ENCODE measurements at regions not wholly inside any gene's neighbourhood (a gene's known extent, or its start where the extent isn't known, plus 50 kb on each side); places are given as distances from the start of the nearest gene placed in this dataset.
"Not testable (repeated sequence)": the region's sequence is repeated elsewhere in the genome, so short reads cannot be mapped to it uniquely, and the experiment has no call there.

DNA sequence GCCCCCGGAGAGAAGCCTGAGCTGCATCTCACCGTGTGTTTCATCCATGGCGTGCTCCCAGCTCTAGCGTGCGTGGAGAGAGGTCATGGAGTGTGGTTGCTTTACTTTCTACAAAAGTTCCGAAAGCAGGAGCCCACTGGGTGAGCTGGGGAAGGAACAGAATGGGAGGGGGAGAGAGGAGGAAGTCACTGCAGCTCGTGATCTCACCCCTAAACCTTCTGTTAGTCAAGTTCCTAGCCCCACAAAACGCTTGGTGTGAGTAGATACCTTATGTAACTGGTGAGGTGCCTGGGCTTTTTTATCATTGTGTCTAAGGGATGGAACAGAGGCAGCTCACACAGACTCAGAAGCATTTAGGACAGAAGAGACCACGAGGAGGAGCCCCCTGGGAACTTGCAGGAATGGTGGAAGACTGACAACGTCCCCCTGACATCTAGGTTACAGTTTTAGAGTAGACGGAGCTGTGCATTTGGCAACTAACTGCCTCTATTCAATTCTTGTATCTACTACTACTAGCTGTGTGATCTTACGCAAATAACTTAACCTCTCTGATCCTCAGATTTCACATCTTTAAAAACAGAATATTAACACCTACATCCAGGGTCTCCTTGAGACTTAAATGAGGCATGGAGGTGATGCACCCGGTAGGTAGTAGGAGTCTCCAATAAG, 123.3 kb downstream of the ARL4C start:
- no peak for DNase-seq

DNA sequence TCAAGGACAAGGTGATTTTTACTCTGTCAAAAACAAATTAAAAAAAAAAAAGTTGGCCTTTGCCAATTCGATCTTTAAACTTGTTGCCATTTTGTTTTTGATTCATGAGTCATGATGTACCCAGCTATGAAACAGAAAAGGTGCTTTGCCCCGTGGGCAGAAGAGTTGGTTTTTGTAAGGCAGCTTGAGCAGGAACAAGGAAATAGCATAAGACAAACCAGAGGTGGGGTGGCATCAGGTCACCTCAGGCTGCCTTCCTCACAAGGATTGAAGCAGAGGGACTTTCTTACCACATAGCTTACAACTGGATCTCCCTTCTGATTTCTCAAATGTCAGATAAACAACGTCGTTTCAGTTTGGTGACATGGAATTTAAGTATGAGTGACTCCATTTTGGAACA, 123.8 kb downstream of the ARL4C start:
- DNase-seq, result no peak

DNA sequence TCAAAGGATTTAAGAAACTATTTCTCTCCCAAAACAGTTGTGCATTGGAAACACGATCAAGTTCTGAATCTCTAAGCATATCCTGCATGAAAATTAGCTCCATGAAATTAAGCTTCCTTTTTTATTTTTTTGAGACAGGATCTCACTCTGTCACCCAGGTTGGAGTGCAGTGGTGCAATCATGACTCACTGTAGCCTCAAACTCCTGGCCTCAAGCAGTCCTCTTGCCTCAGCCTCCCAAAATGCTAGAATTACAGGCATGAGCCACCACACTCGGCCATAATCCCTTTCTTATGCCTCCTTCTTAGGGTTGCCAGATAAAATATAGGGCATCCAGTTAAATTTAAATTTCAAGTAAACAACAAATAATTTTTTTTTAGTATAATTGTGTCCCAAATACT, 124.4 kb downstream of the ARL4C start:
- DNase-seq, result no peak

DNA sequence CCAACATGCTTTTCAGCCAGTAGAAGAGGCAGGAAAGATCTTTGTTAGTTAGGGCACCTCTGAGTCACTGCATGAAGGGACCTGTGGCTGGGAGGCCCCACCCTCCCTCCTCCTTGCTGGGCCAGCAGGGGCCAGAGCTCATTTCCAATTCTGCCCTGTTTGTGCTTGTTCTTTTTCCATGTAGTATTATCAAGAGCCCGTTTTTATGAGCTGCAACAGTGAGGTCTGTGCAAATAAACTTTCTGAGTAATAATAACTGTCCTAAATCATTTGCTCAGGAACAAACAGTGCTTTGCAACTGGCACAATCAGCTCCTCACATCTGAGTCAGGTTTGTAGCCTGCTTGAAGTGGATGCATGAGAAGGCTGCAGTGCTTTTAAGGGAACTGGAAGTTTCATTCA, 128.0 kb downstream of the ARL4C start:
- DNase-seq, result no peak

DNA sequence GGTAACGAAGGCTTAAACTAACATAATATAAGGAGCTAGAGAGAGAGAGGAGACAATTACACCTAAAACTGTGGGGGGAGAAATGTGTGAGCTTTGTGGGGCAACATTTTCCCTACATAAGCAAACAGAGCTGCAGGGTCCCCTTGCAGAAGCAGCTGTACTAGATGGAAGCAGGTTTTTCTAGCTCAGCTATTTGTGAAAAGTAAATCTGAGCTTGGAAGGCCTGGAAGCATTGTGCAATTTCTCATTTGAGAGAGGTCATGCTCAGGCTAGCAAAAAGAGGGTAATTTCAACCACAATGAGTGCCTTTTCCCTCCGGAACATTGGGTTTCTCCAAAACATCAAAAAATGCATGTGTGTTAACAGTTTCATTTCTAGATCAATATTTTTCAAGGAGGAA, 130.0 kb downstream of the ARL4C start:
- DNase-seq, result no peak

DNA sequence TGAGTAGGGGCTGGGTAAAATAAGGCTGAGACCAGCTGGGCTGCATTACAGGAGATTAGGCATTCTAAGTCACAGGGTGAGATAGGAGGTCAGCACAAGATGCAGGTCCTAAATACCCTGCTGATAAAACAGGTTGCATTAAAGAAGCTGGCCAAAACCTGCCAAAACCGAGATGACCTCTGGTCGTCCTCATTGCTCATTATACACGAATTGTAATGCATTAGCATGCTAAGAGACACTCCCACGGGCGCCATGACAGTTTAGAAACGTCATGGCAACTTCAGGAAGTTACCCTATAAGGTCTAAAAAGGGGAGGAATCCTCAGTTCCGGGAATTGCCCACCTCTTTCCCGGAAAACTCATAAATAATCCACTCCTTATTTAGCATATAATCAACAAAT, 132.2 kb downstream of the ARL4C start:
- DNase-seq, result no peak

DNA sequence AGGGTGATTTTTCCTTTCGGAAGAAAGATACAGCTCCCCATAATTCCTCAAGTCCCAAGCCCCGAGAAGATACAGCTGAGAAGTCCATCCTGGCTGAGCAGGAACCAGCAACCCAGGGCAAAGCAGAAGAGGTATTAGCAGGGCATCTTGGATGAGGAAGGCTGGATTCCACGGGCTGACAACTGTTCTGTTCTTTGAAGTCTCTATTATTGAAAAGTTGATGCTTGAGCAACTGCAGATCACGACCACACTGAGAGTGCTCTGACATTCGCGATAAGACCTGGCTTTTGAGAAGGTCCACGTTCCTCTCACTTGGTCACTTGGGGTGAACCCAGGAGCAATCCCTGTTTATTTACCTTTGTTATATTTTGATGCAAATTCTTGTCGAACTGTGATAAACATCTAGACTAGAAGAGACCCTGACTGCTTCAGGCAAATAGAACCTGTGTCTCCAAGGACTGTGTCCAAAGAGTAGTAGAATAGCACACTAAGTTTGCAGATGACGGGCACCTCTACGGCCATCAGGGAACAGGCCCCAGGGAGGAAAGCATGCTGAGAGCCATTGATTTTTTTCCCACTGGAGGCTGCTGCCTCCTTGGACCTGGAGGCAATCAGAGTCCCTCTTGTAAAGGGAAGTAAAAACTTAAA, 133.1 kb downstream of the ARL4C start:
- no peak for DNase-seq

DNA sequence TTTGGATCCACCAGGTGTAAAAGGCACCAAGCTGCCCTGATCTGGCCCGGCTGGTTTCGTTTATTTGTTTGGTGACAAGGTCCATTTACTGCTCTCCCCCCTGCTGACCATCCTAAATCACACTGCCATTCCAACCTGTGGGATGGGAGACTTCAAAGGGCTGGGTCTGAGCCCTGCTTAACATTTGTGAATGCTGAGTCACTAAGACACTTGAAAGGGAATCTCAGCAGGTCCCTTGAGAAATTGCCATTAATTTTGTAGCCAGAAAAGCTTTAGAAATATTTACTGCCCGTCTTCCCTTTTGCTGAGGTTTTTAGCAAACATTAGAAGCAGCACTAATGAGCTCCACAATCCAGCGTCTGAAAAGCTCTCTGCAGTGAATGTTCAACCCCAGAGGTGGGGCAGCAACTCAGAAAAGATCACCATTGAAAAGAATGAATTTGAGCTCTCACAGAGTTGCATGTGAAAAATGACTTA, 133.8 kb downstream of the ARL4C start:
- DNase-seq, result no peak

DNA sequence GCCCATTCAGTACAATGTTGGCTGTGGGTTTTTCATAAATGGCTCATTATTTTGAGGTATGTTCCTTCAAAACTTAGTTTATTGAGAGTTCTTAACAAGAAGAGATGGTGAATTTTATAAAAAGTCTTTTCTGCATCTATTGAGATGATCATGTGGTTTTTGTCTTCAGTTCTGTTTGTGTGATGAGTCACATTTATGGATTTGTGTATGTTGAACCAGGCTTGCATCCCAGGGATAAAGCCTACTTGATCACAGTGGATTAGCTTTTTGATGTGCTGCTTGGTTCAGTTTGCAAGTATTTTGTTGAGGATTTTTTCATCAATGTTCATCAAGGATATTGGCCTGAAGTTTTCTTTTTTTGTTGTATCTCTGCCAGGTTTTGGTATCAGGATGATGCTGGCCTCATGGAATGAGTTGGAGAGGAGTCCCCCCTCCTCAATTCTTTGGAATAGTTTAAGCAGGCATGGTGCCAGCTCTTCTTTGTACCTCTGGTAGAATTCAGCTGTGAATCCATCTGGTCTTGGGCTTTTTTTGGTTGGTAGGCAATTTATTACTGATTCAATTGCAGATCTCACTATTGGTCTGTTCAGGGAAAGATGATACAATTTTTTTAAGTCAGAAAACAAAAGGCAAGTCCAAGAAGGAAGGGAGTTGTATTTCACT, 136.4 kb downstream of the ARL4C start:
- DNase-seq, result not testable (repeated sequence)

DNA sequence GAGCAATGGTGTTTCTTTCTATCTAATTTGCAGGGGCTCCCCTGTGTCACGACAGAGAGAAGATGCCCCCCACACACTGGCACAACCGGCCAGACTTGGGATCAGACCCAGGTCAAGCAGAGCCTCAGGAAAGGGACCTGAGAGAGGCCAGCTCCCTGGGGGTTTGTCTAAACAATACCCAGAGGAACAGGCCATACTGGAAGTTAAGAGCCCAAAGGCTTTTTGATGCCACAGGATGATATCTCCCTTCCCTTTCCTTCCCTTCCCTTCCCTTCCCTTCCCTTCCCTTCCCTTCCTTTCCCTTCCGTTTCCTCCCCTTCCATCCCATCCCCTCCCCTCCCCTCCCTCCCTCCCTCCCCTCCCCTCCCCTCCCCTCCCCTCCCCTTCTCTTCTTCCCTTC, 139.2 kb downstream of the ARL4C start:
- no peak for DNase-seq

DNA sequence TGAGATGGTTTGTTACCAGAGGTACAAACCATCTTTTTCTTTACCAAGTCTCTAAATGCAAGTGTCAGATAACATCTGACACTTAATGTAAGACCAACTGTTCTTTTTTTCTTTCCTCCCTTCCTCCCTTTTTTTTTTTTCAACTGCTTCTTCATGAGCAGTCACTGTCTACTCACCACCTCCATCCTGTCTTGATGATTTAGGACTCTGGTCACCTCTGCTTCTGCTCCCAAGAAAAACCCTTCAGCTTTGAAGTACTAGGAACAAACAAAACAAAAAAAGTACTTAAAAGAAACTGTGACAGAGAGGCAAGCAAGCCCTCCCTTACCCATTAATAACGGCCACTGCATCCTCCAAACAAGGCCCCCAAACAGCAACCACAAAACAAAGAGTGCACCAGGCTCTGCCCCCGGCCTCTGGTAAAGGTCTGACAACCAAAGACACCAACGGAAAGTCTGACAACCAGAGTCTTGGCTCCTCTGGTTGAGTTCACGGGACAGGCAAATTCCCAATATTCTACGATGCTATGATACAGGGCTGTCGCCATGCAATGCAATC, 141.0 kb downstream of the ARL4C start:
- no peak for DNase-seq

DNA sequence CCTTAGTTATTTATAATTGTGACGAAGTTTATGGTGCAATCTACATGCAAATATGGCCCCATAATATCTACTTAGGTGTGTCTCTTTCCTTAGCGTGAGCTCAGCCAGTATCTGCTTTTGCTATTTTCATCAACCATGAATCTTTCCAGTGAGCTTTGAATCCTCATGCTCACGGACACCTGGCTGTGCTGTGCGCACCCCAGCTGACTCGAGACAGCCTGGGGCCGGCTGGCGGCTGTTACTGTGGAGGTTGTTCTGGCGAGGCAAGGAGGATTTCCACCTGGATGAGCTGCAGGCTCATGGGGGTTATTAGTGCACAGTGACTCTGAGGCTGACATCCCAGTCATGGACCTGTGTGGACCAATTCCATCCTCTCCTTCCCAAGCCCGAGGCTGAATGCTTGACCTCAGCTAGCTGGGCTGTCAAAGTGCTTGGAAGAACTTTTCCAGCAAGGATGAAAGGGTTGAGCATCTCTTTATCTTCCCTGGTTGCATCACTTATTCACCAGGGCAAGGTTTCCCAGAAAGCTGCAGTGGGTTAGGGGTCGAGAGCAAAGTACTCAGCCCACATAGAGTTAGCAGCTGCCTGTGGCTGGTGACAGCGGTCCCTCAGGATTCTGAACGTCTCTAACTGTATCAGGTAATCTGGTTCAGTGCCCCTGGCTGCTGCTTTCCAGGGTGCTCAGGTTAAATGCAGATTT, 141.7 kb downstream of the ARL4C start:
- no peak for DNase-seq

DNA sequence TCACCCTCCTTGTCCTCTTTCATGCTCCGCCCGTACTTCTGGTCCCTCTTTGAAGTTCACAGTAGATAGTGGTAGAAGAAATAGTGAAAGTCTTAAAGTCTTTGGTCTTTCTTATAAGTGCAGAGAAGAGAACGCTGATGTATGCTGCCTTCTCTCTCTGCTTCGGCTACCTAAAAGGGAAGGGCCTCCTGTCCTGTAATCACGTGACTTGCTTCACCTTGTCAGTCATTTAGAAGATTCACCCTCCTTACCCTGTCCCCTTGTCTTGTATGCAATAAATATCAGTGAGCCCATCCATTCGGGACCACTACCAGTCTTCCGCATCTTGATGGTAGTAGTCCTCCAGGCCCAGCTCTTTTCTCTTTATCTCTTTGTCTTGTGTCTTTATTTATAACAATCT, 144.6 kb downstream of the ARL4C start:
- DNase-seq, result no peak

DNA sequence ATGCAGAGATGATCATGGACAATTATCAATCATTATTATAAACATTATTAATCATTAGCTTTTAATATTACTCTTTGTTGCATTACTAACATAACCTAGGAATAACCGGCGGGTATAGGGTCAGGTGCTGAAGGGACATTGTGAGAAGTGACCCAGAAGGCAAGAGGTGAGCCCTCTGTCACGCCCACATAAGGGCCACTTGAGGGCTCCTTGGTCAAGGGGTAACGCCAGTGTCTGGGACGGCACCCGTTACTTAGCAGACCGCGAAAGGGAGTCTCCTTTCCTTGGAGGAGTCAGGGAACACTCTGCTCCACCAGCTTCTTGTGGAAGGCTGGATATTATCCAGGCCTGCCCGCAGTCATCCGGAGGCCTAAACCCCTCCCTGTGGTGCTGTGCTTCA, 145.0 kb downstream of the ARL4C start:
- not testable (repeated sequence) for DNase-seq

DNA sequence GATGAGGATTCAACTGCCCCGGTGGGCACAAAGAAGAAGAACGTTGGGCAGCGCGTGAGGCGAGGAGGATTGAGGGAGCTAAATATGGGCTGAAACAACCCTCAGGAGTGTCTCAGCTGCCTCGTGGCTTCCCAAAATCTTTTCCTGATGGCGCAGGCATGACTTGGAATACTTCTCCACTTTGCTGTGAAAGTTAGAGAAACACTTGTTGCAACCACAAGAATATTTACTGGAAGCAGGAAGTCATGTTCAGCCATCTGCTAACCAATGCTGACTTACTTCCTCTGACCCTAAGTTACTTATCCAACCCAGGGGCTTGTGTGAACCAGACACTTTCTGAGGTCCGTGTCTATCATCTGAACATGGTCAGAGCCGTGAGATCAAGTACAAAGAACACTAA, 148.8 kb downstream of the ARL4C start:
- no peak for DNase-seq

DNA sequence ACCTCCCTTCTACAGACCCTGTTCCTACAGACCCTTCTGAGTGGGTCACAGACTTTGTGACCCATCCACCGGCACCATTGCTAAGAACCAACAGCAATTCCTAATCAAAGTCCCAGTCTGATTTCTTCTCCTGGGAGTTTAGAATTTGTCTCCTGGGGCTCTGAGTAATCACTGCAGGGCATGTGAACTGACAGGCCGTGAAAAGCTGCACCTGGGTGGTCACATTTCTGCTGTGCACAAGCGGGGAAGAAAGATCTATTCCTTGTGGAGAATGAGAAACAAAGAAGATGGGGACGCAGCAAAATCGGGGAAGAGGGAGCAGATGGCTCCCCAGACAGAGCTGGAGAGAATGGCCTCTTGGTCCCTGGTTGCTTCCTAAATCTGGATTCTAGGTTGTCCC, 151.0 kb downstream of the ARL4C start:
- DNase-seq, result no peak

DNA sequence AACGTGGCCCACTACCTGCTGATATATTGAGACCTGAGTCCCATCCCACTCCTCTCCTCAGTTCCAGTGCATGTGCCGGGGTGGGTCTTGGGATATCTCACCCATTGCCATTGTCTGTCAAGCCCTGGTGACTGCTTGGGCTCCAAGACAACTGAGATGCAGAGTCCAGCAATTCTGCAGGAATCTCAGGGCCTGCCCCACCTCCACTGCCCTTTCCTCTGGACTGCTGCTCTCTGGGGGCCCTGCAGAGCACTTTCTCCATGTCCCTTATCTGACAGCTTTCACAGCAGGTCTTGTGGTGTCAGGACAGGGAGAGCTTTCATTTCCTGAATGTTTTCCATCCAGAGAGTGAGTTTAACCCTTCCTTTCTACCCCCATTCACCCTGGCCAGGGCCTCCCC, 152.9 kb downstream of the ARL4C start:
- DNase-seq, result no peak

DNA sequence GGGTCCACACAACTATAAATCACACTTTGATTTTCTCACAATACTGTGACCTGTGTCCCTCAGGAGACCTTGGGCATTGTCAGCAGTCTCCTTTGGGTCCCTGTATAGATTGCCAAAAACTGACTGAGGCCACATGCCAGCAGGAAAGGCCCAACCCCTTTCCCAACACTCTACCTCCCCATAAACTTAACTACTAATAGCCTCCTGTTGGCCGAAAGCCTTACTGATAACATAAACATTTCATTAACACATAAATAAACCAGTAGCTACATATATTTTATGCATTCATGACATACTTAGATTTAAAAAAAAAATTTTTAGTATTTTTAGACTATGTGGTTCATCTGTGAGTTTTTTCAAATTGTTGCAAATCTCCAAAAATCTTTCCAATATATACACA, 153.5 kb downstream of the ARL4C start:
- DNase-seq, result no peak

DNA sequence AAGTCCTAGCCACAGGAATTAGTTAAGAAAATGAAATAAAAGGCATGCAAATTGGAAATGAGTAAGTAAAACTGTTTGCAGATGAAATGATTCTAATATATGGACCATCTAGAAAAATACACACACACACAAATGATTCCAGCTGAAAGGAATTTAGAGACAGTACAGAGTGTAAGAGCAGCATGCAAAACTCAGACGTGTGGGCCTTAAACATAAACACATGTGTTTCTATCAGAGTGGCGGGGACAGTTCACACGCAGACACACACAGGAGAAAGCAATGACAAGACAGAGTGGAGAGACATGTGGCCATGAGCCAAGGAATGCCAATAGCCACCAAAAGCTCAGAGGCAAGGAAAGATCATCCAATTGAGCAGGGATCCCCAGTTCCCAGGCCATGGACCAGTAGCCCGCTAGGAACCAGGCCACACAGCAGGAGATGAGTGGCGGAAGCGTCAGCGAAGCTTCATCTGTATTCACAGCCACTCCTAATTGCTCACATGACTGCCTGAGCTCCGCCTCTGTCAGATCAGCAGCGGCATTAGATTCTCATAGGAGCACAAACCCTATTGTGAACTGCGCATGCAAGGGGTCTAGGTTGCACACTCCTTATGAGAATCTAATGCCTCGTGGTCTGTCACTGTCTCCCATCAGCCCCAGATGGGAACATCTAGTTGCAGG, 155.4 kb downstream of the ARL4C start:
- DNase-seq, result no peak

DNA sequence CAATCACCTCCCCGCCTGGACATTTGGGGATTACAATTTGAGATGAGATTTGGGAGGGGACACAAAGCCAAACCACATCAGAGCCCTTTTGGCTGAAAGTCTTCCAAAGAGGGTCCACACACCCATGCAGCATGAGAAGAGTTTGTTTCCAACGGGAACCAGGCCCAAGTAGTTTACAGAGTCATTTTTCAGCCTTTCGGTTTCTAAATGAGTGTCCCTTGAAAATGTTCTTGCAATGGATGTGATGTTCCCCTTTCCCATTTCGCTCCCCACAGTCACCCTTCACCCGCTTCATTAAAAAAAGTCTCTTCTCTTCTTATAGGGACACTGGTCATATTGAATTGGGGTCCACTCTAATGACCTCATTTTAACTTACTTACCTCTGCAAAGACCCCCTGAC, 157.4 kb downstream of the ARL4C start:
- DNase-seq, result no peak

DNA sequence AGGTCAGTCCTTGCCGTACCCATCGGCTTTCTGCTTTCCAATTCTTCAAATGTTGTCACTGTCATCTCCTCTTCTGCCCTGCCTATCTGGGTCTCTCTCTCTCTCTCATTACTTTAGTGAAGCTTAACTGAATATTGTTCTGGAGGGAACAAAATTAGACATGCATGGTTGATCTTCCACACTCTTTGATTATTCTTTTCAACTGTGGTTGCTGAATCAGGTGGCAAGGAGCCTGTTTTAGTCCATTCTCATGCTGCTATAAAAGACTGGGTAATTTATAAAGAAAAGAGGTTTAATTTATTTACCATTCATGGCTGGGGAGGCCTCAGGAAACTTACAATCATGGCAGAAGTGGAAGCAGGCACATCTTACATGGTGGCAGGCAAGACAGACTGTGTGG, 157.9 kb downstream of the ARL4C start:
- DNase-seq, result no peak

DNA sequence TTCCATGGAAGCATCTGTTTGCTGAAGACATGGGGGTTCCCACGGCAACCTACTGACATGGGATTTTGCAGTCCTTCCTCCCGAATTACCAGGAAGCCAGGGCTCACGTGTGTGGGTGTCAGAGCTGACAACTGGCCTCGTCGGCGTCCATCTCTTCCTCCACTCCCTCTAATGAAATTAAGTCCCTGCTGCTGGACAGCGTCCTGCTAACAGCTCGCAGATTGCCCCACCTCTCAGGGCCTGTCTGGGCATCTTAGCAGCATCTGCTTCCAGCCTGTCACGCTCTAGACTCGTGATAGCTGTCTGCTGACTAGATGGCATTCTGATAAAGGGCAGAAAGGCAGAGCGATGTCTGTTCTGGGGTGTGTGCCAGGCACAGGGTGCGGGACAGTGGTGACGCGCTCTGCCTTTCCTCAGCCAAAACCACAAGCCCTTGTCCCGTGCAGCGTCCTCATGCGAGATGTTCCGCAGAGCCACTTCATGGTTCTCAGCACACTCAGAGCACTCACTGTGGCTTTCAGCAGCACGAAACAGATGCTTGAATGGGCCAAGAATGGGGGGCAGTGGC, 161.1 kb downstream of the ARL4C start:
- DNase-seq, result peak; percentile 79

Data from left hindlimb (tissue), 1 donor.